Chondrocyte (in vitro differentiated cells): ENCODE measurements at regions not wholly inside any gene's neighbourhood (a gene's known extent, or its start where the extent isn't known, plus 50 kb on each side); places are given as distances from the start of the nearest gene placed in this dataset.

ENCODE experiments used
- DNase-seq: peaks from one replicate; pipeline ENCODE4 v3.0.0; 2021; ENCODE audit warnings: mixed read lengths, low spot score
- H3K27ac Mint-ChIP-seq: one replicate; pipeline ENCODE4 v1.8.0; 2021; ENCODE audit warnings: mild to moderate bottlenecking, moderate library complexity, mixed read lengths; ENCODE audit not compliant: unreplicated experiment
- H3K27me3 Mint-ChIP-seq: 2 replicates; pipeline ENCODE4 v1.8.0; 2021; ENCODE audit warnings: low read depth, mixed read lengths
- H3K36me3 Mint-ChIP-seq: 2 replicates; pipeline ENCODE4 v1.8.0; 2021; ENCODE audit warnings: low read depth, mixed read lengths
- H3K4me1 Mint-ChIP-seq: 2 replicates; pipeline ENCODE4 v1.8.0; 2021; ENCODE audit warnings: low read depth, mild to moderate bottlenecking, mixed read lengths
- H3K4me3 Mint-ChIP-seq: one replicate; pipeline ENCODE4 v1.8.0; 2021; ENCODE audit warnings: mild to moderate bottlenecking, moderate library complexity, mixed read lengths; ENCODE audit not compliant: unreplicated experiment
- H3K9me3 Mint-ChIP-seq: 2 replicates; pipeline ENCODE4 v1.8.0; 2021; ENCODE audit warnings: low read depth, mixed read lengths
- CTCF ChIP-seq: fragments of 200-600 bp; sonication (generic); IDR thresholded peaks from 2 replicates; pipeline ENCODE4 v1.5.0; 2021; ENCODE audit warnings: antibody characterized with exemption, mild to moderate bottlenecking, moderate library complexity

GRCh38 chr6:14450578-14450977, 333.0 kb downstream of the CD83 start:
- Mint-ChIP-seq H3K27me3 (no peaks in the 10 kb centered on the region), H3K36me3 (peaks cover 3% of the 10 kb centered on the region), H3K27ac (no peak overlapping the region), H3K4me1 (peaks cover 3% of the 10 kb centered on the region), H3K4me3 (no peak overlapping the region), H3K9me3 (peaks cover 12% of the 10 kb centered on the region)
- no peak for TF ChIP-seq CTCF
- DNase-seq = no peak

GRCh38 chr6:14451594-14452374, 334.2 kb downstream of the CD83 start:
- no peak for TF ChIP-seq CTCF
- no peak for DNase-seq
- peaks cover 10% of the 10 kb centered on the region for H3K4me1 Mint-ChIP-seq
- peaks cover 12% of the 10 kb centered on the region for H3K9me3 Mint-ChIP-seq
- no peaks in the 10 kb centered on the region for H3K27me3 Mint-ChIP-seq
- H3K4me3 Mint-ChIP-seq = no peak overlapping the region
- H3K27ac Mint-ChIP-seq = no peak overlapping the region
- peaks cover 3% of the 10 kb centered on the region for H3K36me3 Mint-ChIP-seq

DNA sequence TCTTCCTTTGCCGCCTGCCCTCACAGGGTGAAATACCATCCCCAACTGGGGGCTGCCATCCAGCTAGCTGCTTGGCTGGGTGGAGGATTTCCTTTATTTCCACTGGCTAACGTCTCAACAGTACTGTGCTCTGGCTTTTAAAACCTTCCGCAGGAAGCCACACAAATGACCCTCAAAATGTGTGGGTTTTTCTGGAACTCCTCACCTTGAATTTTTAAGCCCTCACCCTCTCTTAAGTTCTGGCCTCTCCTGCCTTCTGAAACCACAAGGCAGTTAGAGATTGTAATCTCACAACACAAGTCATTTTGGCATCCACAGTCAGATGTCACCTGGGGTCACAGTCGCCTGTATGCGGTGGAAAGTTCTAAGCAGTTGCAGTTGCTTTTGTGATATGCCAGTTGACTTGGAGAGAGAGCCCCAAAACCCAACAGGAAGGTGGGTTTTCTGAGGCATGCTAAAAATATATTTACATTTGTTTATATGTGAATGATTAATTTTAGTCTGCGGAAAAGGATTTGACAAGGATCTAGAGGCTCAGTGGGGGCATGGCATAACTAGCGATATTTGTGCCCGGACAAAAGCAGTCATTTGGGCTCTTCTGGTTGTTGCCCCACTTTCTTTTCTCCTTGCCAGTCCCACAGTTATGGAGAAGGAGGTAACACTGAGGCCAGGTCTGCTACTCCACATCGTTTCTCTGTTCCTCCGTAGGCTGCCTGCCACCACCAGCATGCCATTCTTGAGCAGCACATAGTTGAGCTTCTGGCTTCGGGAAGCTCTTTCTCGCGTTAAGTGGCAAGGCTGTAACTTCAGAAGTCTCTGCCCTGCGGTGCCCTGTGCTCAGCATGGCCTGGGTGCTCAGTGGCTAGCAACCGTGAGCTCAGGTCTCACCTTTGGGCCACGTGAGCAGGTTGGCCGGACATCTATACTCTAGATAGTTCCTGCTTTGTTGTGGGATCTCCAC, 335.3 kb downstream of the CD83 start:
- H3K9me3 Mint-ChIP-seq = peaks cover 8% of the 10 kb centered on the region
- H3K4me1 Mint-ChIP-seq = peaks cover 11% of the 10 kb centered on the region
- no peak for TF ChIP-seq CTCF
- no peaks in the 10 kb centered on the region for H3K27me3 Mint-ChIP-seq
- no peak overlapping the region for H3K27ac Mint-ChIP-seq
- no peak for DNase-seq
- peaks cover 3% of the 10 kb centered on the region for H3K36me3 Mint-ChIP-seq
- no peak overlapping the region for H3K4me3 Mint-ChIP-seq

GRCh38 chr6:14453712-14454472, 336.3 kb downstream of the CD83 start:
- DNase-seq = no peak
- H3K9me3 Mint-ChIP-seq = no peaks in the 10 kb centered on the region
- H3K36me3 Mint-ChIP-seq = no peaks in the 10 kb centered on the region
- H3K4me1 Mint-ChIP-seq = peaks cover 21% of the 10 kb centered on the region
- no peak for TF ChIP-seq CTCF
- no peaks in the 10 kb centered on the region for H3K27me3 Mint-ChIP-seq
- H3K4me3 Mint-ChIP-seq = no peak overlapping the region
- H3K27ac Mint-ChIP-seq = no peak overlapping the region

GRCh38 chr6:14454473-14454775, 336.9 kb downstream of the CD83 start:
- no peaks in the 10 kb centered on the region for H3K9me3 Mint-ChIP-seq
- H3K27ac Mint-ChIP-seq = no peak overlapping the region
- no peak overlapping the region for H3K4me3 Mint-ChIP-seq
- DNase-seq = no peak
- no peaks in the 10 kb centered on the region for H3K27me3 Mint-ChIP-seq
- H3K36me3 Mint-ChIP-seq = no peaks in the 10 kb centered on the region
- TF ChIP-seq CTCF = no peak
- H3K4me1 Mint-ChIP-seq = peaks cover 24% of the 10 kb centered on the region
